Stimulated activated effector memory CD8-positive, alpha-beta T cell treated with anti-CD3 and anti-CD28 coated beads, Interleukin-12 subunit alpha, Interleukin-12 subunit beta, amount 100 ng/mL, for 72 hours (primary cell): ENCODE measurements at regions not wholly inside any gene's neighbourhood (a gene's known extent, or its start where the extent isn't known, plus 50 kb on each side); places are given as distances from the start of the nearest gene placed in this dataset.
A peak's percentile ranks its signal among the peaks of the same experiment; 100 is the strongest.
"Not testable (repeated sequence)": the region's sequence is repeated elsewhere in the genome, so short reads cannot be mapped to it uniquely, and the experiment has no call there.

ENCODE experiments used
- ATAC-seq: fragments of 150-1000 bp; cut with Tn5 transposase; 2 replicates; pipeline ENCODE4 v1.10.0; 2021
- DNase-seq, 2 donors: peaks; one replicate each; pipeline ENCODE4 v3.0.0; 2021 to 2022; ENCODE audit warnings: low spot score in 2 of 2
- H3K27ac Mint-ChIP-seq: one replicate; pipeline ENCODE4 v1.8.0; 2022; ENCODE audit warnings: mild to moderate bottlenecking, mixed read lengths
- H3K36me3 Mint-ChIP-seq: one replicate; pipeline ENCODE4 v1.8.0; 2022; ENCODE audit warnings: mild to moderate bottlenecking, mixed read lengths
- H3K4me1 Mint-ChIP-seq: one replicate; pipeline ENCODE4 v1.8.0; 2022; ENCODE audit warnings: mixed read lengths
- H3K4me3 Mint-ChIP-seq: one replicate; pipeline ENCODE4 v1.8.0; 2022; ENCODE audit warnings: mild to moderate bottlenecking, mixed read lengths
- H3K9me3 Mint-ChIP-seq: one replicate; pipeline ENCODE4 v1.8.0; 2022; ENCODE audit warnings: mixed read lengths

GRCh38 chr1:214095896-214096295, 108.1 kb downstream of the PROX1 start:
- H3K9me3 Mint-ChIP-seq, H3K4me1 Mint-ChIP-seq, H3K27ac Mint-ChIP-seq, H3K36me3 Mint-ChIP-seq, H3K4me3 Mint-ChIP-seq, ATAC-seq, DNase-seq: not testable (repeated sequence)

- ATAC-seq: no peak
- DNase-seq: no peak
- Mint-ChIP-seq H3K27ac (no peak overlapping the region), H3K36me3 (no peaks in the 10 kb centered on the region), H3K4me1 (no peaks in the 10 kb centered on the region), H3K9me3 (no peaks in the 10 kb centered on the region), H3K4me3 (no peak overlapping the region)
Measured at GRCh38 chr1:214101246-214101645, 113.5 kb downstream of the PROX1 start.

GRCh38 chr1:214101828-214102227, 114.1 kb downstream of the PROX1 start:
- Mint-ChIP-seq H3K4me3 (no peak overlapping the region), H3K4me1 (no peaks in the 10 kb centered on the region), H3K27ac (no peak overlapping the region), H3K9me3 (no peaks in the 10 kb centered on the region), H3K36me3 (no peaks in the 10 kb centered on the region)
- ATAC-seq (no peak), DNase-seq (no peak)

- H3K4me3 Mint-ChIP-seq: no peak overlapping the region
- no peaks in the 10 kb centered on the region for H3K4me1 Mint-ChIP-seq
- H3K9me3 Mint-ChIP-seq: no peaks in the 10 kb centered on the region
- no peaks in the 10 kb centered on the region for H3K36me3 Mint-ChIP-seq
- H3K27ac Mint-ChIP-seq: no peak overlapping the region
- DNase-seq (no peak), ATAC-seq (no peak)
Measured at GRCh38 chr1:214102907-214103306, 115.1 kb downstream of the PROX1 start.

GRCh38 chr1:214103778-214104177, 116.0 kb downstream of the PROX1 start:
- H3K36me3 Mint-ChIP-seq: no peaks in the 10 kb centered on the region
- ATAC-seq (no peak), DNase-seq (no peak)

GRCh38 chr1:214106375-214106774, 118.6 kb downstream of the PROX1 start:
- no peak overlapping the region for H3K4me3 Mint-ChIP-seq
- no peaks in the 10 kb centered on the region for H3K9me3 Mint-ChIP-seq
- DNase-seq (no peak), ATAC-seq (no peak)
- no peaks in the 10 kb centered on the region for H3K4me1 Mint-ChIP-seq
- no peak overlapping the region for H3K27ac Mint-ChIP-seq
- no peaks in the 10 kb centered on the region for H3K36me3 Mint-ChIP-seq

More at GRCh38 chr1:214103778-214104177, 116.0 kb downstream of the PROX1 start:
- no peaks in the 10 kb centered on the region for H3K4me1 Mint-ChIP-seq
- H3K27ac Mint-ChIP-seq: no peak overlapping the region
- H3K4me3 Mint-ChIP-seq: no peak overlapping the region
- no peaks in the 10 kb centered on the region for H3K9me3 Mint-ChIP-seq

GRCh38 chr1:214107322-214108096, 119.7 kb downstream of the PROX1 start:
- Mint-ChIP-seq H3K36me3 (no peaks in the 10 kb centered on the region), H3K4me1 (no peaks in the 10 kb centered on the region), H3K27ac (no peak overlapping the region), H3K9me3 (no peaks in the 10 kb centered on the region), H3K4me3 (no peak overlapping the region)
- no peak for DNase-seq
- no peak for ATAC-seq

GRCh38 chr1:214108097-214108446, 120.3 kb downstream of the PROX1 start:
- Mint-ChIP-seq H3K4me3 (no peak overlapping the region), H3K36me3 (no peaks in the 10 kb centered on the region), H3K4me1 (no peaks in the 10 kb centered on the region), H3K9me3 (no peaks in the 10 kb centered on the region), H3K27ac (no peak overlapping the region)
- ATAC-seq (no peak), DNase-seq (no peak)

- H3K4me1 Mint-ChIP-seq: no peaks in the 10 kb centered on the region
- DNase-seq (no peak), ATAC-seq (peak; percentile 29)
- no peak overlapping the region for H3K27ac Mint-ChIP-seq
- no peak overlapping the region for H3K4me3 Mint-ChIP-seq
- H3K9me3 Mint-ChIP-seq: no peaks in the 10 kb centered on the region
- H3K36me3 Mint-ChIP-seq: no peaks in the 10 kb centered on the region
Measured at GRCh38 chr1:214111796-214112195, 124.0 kb downstream of the PROX1 start.

GRCh38 chr1:214116258-214116657, 128.5 kb downstream of the PROX1 start:
- DNase-seq (no peak), ATAC-seq (no peak)
- no peaks in the 10 kb centered on the region for H3K4me1 Mint-ChIP-seq
- H3K27ac Mint-ChIP-seq: no peak overlapping the region
- H3K4me3 Mint-ChIP-seq: no peak overlapping the region
- peaks cover 5% of the 10 kb centered on the region for H3K9me3 Mint-ChIP-seq
- H3K36me3 Mint-ChIP-seq: no peaks in the 10 kb centered on the region

GRCh38 chr1:214117780-214118179, 130.0 kb downstream of the PROX1 start:
- H3K27ac Mint-ChIP-seq: no peak overlapping the region
- DNase-seq (no peak), ATAC-seq (no peak)
- no peaks in the 10 kb centered on the region for H3K4me1 Mint-ChIP-seq
- H3K36me3 Mint-ChIP-seq: no peaks in the 10 kb centered on the region
- H3K9me3 Mint-ChIP-seq: peaks cover 5% of the 10 kb centered on the region
- no peak overlapping the region for H3K4me3 Mint-ChIP-seq

GRCh38 chr1:214120191-214120590, 132.4 kb downstream of the PROX1 start:
- Mint-ChIP-seq H3K4me1 (no peaks in the 10 kb centered on the region), H3K36me3 (no peaks in the 10 kb centered on the region)
- no peak for ATAC-seq

GRCh38 chr1:214120951-214121350, 133.2 kb downstream of the PROX1 start:
- Mint-ChIP-seq H3K4me3 (no peak overlapping the region), H3K36me3 (no peaks in the 10 kb centered on the region), H3K4me1 (no peaks in the 10 kb centered on the region), H3K27ac (no peak overlapping the region), H3K9me3 (peaks cover 5% of the 10 kb centered on the region)
- ATAC-seq (no peak), DNase-seq (no peak)

More at GRCh38 chr1:214120191-214120590, 132.4 kb downstream of the PROX1 start:
- peaks cover 5% of the 10 kb centered on the region for H3K9me3 Mint-ChIP-seq
- no peak for DNase-seq
- no peak overlapping the region for H3K4me3 Mint-ChIP-seq
- H3K27ac Mint-ChIP-seq: no peak overlapping the region

GRCh38 chr1:214122110-214122509, 134.3 kb downstream of the PROX1 start:
- Mint-ChIP-seq H3K4me1 (no peaks in the 10 kb centered on the region), H3K4me3 (no peak overlapping the region), H3K27ac (no peak overlapping the region), H3K9me3 (peaks cover 2% of the 10 kb centered on the region), H3K36me3 (no peaks in the 10 kb centered on the region)
- no peak for ATAC-seq
- DNase-seq: no peak

- DNase-seq (no peak), ATAC-seq (no peak)
- H3K36me3 Mint-ChIP-seq: no peaks in the 10 kb centered on the region
- no peaks in the 10 kb centered on the region for H3K9me3 Mint-ChIP-seq
- H3K4me1 Mint-ChIP-seq: no peaks in the 10 kb centered on the region
- H3K27ac Mint-ChIP-seq: no peak overlapping the region
- no peak overlapping the region for H3K4me3 Mint-ChIP-seq
Measured at GRCh38 chr1:214123061-214123784, 135.4 kb downstream of the PROX1 start.

- H3K27ac Mint-ChIP-seq: no peak overlapping the region
- DNase-seq (no peak), ATAC-seq (no peak)
- H3K4me1 Mint-ChIP-seq: no peaks in the 10 kb centered on the region
- no peak overlapping the region for H3K4me3 Mint-ChIP-seq
- H3K9me3 Mint-ChIP-seq: no peaks in the 10 kb centered on the region
- H3K36me3 Mint-ChIP-seq: no peaks in the 10 kb centered on the region
Measured at GRCh38 chr1:214124281-214124805, 136.6 kb downstream of the PROX1 start.
